T-helper 17 cell (primary cell): ENCODE measurements at regions not wholly inside any gene's neighbourhood (a gene's known extent, or its start where the extent isn't known, plus 50 kb on each side); places are given as distances from the start of the nearest gene placed in this dataset.

ENCODE experiments used
- ATAC-seq: fragments of 150-1000 bp; cut with Tn5 transposase; 2 replicates; pipeline ENCODE4 v1.10.0; 2021; ENCODE audit warnings: mild to moderate bottlenecking, moderate library complexity
- DNase-seq, 3 donors: peaks; one replicate each; pipeline versions ENCODE4 v3.0.0 to v3.0.0-alpha.2; 2020 to 2021
- H3K9me3 ChIP-seq: one replicate; pipeline ENCODE4 v1.7.0; 2013; ENCODE audit warnings: low read length, mild to moderate bottlenecking; ENCODE audit not compliant: control insufficient read depth, poor library complexity, severe bottlenecking
- H3K27ac Mint-ChIP-seq: one replicate; pipeline ENCODE4 v1.8.0; 2022; ENCODE audit warnings: mild to moderate bottlenecking, moderate library complexity, mixed read lengths
- H3K27me3 Mint-ChIP-seq: one replicate; pipeline ENCODE4 v1.8.0; 2022; ENCODE audit warnings: mixed read lengths
- H3K36me3 Mint-ChIP-seq: one replicate; pipeline ENCODE4 v1.8.0; 2022; ENCODE audit warnings: low read depth, mixed read lengths
- H3K4me1 Mint-ChIP-seq: one replicate; pipeline ENCODE4 v1.8.0; 2022; ENCODE audit warnings: mild to moderate bottlenecking, mixed read lengths
- H3K4me3 Mint-ChIP-seq: one replicate; pipeline ENCODE4 v1.8.0; 2022; ENCODE audit warnings: mild to moderate bottlenecking, moderate library complexity, mixed read lengths

DNA sequence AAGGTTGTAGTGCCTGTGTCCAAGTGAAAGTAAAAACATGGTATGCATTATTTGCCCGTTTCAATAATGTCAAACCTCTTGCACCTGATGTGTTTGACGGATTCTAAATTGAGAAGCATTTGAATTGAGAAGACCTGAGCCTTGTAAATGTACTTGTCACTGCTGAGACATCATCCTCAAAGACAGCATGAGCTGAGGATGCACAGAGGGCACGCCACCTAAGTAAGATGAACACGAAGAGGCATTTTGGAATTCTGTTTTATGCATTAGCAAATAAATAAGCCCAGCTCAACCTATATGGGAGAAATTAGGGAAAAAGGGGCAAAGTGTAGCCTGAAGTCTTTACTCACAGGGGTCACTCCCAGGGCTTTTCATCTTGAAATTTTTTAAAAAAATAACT lies 73.8 kb upstream of the SORCS1 start:
- H3K27me3 Mint-ChIP-seq: no peaks in the 10 kb centered on the region
- H3K27ac Mint-ChIP-seq: no peak overlapping the region

GRCh38 chr10:107232013-107232412 lies 67.5 kb upstream of the SORCS1 start:
- Mint-ChIP-seq H3K4me3 (no peak overlapping the region), H3K27me3 (no peaks in the 10 kb centered on the region), H3K4me1 (no peaks in the 10 kb centered on the region), H3K36me3 (no peaks in the 10 kb centered on the region), H3K27ac (no peak overlapping the region)
- DNase-seq: no peak
- ATAC-seq: no peak
- peaks cover 3% of the 10 kb centered on the region for H3K9me3 ChIP-seq

More for the DNA sequence above, 73.8 kb upstream of the SORCS1 start:
- ATAC-seq (no peak), DNase-seq (no peak)
- peaks cover 3% of the 10 kb centered on the region for H3K9me3 ChIP-seq
- Mint-ChIP-seq H3K36me3 (no peaks in the 10 kb centered on the region), H3K4me3 (no peak overlapping the region), H3K4me1 (no peaks in the 10 kb centered on the region)

DNA sequence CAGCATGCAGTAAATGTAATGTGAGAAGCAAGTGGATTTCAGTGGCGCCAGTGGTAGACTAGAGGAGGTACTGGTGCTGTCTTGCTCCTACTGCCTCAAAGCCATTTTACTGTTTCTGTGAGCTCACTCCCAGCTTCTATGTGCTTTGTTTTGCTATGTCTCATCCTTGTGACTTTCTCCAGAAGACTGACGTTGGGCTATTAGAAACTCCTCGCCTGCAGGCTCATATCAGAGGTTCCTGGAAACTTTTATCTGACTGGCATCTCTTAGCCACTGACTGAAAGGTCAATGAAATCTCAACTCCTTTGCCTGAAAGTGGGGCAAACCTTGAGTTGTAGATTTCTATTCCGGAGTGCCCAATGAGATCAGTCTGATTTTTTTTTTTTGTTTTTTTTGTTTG lies 66.4 kb upstream of the SORCS1 start:
- peaks cover 3% of the 10 kb centered on the region for H3K9me3 ChIP-seq
- Mint-ChIP-seq H3K36me3 (no peaks in the 10 kb centered on the region), H3K4me3 (no peak overlapping the region), H3K4me1 (no peaks in the 10 kb centered on the region), H3K27ac (no peak overlapping the region), H3K27me3 (no peaks in the 10 kb centered on the region)
- DNase-seq (no peak), ATAC-seq (no peak)

GRCh38 chr10:107215681-107216080 lies 51.2 kb upstream of the SORCS1 start:
- DNase-seq (no peak), ATAC-seq (no peak)
- H3K4me3 Mint-ChIP-seq: no peak overlapping the region
- no peaks in the 10 kb centered on the region for H3K9me3 ChIP-seq
- H3K36me3 Mint-ChIP-seq: no peaks in the 10 kb centered on the region
- no peaks in the 10 kb centered on the region for H3K4me1 Mint-ChIP-seq
- H3K27me3 Mint-ChIP-seq: no peaks in the 10 kb centered on the region
- no peak overlapping the region for H3K27ac Mint-ChIP-seq
